Skeletal muscle cell (primary cell): ENCODE measurements at regions not wholly inside any gene's neighbourhood (a gene's known extent, or its start where the extent isn't known, plus 50 kb on each side); places are given as distances from the start of the nearest gene placed in this dataset.

Experiments used
- DNase-seq: peaks from one replicate; pipeline ENCODE4 v3.0.0-alpha.2; 2010; ENCODE audit warnings: low read depth
- H3K4me3 ChIP-seq: 2 replicates; pipeline ENCODE4 v1.5.1; 2011; ENCODE audit warnings: low read depth, mild to moderate bottlenecking, control low read depth, low read length, moderate library complexity

- no peak for DNase-seq
Measured at GRCh38 chr18:78054801-78055200, 805.2 kb downstream of the GALR1 start.

DNA sequence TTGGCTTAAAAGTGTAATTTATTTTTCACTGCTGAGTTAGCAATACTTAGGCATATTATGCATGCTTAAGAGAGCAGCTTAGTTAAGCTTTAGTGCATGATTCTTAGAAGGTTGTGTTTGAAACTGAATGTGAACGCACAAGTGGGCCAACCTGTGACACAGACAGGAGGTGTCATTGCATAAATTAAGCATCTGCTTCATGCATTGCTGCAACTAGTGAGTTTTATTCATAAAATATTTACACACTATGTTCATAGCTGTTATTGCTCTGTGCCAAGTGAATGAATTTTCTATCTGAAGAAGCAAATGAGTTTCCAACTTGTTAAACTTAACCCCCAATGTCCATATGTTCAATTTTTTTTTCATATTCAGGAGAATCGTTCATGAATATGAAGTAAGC, 806.4 kb downstream of the GALR1 start:
- H3K4me3 ChIP-seq, result no peak overlapping the region
- no peak for DNase-seq

More at GRCh38 chr18:78054801-78055200, 805.2 kb downstream of the GALR1 start:
- no peak overlapping the region for H3K4me3 ChIP-seq

GRCh38 chr18:78069784-78070664, 820.4 kb downstream of the GALR1 start:
- DNase-seq, result no peak
- no peak overlapping the region for H3K4me3 ChIP-seq

GRCh38 chr18:78071166-78071710, 821.6 kb downstream of the GALR1 start:
- H3K4me3 ChIP-seq, result no peak overlapping the region
- DNase-seq, result no peak

- DNase-seq, result no peak
Measured at GRCh38 chr18:78071776-78072175, 822.1 kb downstream of the GALR1 start.

DNA sequence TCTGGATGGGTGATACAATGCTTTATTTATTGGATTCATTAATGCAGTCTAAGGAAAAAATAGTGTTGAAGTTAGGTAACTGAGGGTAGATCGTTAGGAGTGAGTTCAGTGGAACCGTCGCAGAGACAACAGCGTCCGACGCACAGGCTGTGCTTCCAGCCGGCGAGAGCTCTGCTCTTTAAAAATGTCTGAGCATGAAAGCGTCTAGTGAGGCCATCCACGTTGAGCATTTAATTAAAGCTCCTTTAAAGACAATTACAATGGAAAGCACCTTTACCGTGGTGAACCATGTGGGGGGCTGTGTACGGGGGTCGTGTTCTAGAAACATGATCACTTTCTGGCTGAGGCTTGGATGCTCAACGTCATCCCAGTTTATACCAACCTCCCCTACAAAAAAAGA, 822.7 kb downstream of the GALR1 start:
- H3K4me3 ChIP-seq, result no peak overlapping the region
- DNase-seq, result no peak

More at GRCh38 chr18:78071776-78072175, 822.1 kb downstream of the GALR1 start:
- H3K4me3 ChIP-seq, result no peak overlapping the region

- no peak overlapping the region for H3K4me3 ChIP-seq
- no peak for DNase-seq
Measured at GRCh38 chr18:78073275-78073674, 823.6 kb downstream of the GALR1 start.

- no peak for DNase-seq
Measured at GRCh38 chr18:78074400-78075020, 824.9 kb downstream of the GALR1 start.

GRCh38 chr18:78080081-78080480, 830.4 kb downstream of the GALR1 start:
- no peak for DNase-seq
- no peak overlapping the region for H3K4me3 ChIP-seq

More at GRCh38 chr18:78074400-78075020, 824.9 kb downstream of the GALR1 start:
- no peak overlapping the region for H3K4me3 ChIP-seq

DNA sequence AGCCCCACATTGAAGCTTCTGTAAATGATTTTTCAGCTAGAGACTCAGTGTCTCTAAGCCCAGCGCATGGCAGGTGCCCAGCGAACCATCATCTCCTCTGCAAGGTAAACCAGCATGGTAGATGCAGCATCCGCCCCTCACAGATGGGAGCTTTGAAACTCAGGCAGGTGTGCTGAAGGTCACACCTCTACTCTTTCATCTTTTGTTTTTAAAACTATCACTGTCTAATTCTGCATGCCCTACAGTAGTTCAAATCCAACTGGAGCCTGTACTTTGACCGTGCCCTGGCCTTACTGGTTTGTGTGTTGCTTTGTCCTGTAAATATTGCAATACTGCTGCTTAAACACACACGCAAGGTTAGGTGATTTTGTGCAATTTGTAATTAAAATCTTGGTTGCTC, 831.1 kb downstream of the GALR1 start:
- no peak for DNase-seq
- no peak overlapping the region for H3K4me3 ChIP-seq

DNA sequence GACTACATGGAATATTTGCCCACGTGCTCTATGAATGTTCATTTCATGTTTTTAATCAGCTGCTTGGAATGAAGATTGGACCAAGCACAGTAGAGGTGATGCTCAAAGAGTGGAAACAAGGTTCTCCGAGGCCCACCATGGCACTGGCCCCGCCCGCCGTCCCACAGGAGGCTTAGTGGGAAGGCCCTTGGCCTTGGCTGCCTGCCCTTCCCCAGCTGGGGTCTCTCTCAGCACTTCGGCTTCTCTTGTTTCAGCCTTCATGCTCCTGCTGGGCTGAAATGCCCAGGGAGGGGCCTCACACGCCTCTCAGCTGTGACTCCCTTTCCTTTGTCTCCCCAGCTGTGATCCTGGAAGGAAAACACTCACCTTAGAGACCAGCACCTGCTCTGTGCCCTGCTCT, 833.2 kb downstream of the GALR1 start:
- no peak for DNase-seq
- no peak overlapping the region for H3K4me3 ChIP-seq

DNA sequence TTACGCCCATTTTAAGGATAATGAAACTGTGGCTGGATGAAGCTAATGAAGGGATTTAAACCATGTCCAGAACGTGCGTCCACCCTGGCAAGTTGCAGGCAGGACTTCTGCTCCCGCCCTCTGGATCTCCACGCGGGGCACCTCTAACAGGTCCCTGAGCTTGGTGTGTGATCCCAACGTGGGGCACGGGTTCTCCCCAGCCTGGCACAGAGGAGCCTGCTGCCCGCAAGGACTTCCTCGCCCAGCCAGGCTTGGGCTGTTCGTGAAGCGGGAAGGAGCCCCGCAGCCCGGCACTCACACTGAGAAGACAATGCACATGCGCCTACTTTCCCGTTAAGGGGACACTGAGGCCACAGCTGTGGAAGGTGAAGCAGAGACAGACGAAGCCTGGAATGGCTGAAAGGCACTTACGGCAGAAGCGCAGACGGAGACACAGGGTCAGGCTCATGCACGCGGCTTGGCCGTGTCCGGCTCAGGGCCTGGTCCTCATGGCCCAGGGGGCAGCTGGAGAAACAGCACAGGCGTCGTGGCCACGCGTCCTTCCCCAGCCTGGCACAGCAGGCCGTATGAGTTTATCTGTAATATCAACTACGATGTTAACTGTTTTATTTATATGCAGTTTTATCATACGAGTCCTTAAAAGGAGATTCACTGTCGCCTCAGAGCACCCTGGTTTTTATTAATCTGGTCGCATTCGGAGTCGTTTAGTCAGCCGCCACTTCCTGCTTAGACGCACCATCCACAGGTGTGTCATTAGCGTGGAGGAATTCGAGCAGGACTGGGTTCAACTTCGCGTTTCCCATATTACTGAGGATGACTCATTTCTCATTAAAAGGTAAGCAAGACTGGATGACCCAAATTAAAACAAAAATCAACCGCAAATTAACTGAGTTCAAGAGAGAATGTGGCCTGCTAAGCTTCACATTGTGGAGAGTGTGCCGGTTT, 835.9 kb downstream of the GALR1 start:
- no peak for DNase-seq
- no peak overlapping the region for H3K4me3 ChIP-seq

DNA sequence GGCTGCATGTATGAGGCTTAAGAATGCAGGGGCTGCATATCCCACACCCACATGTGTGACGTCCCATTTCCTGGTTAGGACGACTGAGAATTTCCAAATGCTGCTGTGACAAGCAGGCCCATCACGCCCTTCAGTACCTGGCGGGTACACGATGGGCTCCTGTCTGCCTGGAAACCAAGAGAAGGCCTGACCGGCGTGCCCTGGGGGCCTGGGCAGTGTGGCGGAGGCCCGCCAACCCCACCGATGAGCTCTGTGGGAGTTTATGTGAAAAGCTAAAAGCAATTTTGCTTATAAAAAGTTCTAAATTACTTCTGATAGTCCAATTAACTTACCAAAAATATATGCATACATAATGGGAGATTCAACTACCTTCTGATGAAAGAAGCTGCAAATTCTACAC, 837.3 kb downstream of the GALR1 start:
- DNase-seq, result no peak
- no peak overlapping the region for H3K4me3 ChIP-seq

DNA sequence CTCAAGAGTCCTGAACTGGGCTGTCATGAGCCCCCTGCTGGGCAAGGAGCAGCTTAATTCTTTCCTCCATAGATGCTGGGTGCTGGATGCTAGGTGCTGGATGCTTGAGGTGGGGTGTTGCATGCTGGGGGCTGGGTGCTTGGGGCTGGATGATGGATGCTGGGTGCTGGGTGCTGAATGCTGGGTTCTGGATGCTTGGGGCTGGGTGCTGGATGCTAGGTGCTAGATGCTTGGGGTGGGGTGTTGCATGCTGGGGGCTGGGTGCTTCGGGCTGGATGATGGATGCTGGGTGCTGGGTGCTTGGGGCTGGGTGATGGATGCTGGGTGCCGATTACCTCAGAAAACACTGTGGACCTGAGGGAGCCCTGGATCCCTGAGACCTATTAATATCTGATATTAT, 837.7 kb downstream of the GALR1 start:
- no peak overlapping the region for H3K4me3 ChIP-seq
- DNase-seq, result no peak

DNA sequence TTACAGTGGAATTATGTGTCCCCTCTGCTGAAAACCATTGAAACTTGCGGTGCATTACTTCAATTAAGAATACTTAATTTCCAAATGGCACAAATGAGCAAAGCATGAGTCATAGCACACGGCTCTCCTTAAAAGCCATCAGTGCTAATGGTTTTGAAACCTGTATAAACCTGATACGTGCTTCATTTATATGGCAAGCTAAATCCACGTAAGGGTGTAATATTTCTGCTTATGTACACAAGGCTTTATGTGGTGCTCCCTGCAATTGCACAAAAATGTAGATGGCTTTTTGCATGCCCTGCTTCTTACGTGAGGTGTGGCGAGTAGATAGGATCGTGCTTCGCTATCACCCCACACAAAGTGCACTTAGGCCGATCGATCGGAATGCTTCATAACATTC, 840.9 kb downstream of the GALR1 start:
- H3K4me3 ChIP-seq, result no peak overlapping the region
- no peak for DNase-seq

GRCh38 chr18:78092901-78093300, 843.3 kb downstream of the GALR1 start:
- no peak for DNase-seq
- H3K4me3 ChIP-seq, result no peak overlapping the region

DNA sequence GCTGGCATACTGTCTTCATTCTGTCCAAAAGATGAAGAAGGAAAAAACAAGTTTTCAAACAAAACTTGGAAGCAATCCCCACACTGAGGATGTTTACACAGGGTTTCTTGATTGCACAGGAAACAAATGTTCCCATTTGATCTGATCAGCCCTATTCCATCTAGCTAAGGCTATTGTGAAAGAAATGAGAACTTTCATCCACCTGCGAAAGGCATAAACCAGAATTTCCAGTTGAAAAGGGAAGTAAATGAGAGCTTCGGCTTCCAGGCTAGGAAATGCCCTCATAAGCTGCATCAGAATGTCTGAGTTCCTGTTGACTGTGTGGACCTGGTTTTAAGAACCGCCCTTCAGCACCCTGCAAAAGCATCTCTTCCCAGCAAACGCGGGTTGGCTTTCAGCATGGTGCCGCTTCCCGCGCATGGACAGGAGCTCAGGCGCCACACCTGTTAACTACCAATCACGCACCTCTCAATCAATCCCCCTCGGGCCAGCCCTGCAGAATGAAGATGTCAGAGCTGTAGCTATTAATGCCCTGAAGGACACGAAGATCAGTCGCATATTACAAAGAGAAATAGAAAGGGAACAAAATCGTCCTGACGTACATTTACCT, 850.4 kb downstream of the GALR1 start:
- no peak overlapping the region for H3K4me3 ChIP-seq
- no peak for DNase-seq

DNA sequence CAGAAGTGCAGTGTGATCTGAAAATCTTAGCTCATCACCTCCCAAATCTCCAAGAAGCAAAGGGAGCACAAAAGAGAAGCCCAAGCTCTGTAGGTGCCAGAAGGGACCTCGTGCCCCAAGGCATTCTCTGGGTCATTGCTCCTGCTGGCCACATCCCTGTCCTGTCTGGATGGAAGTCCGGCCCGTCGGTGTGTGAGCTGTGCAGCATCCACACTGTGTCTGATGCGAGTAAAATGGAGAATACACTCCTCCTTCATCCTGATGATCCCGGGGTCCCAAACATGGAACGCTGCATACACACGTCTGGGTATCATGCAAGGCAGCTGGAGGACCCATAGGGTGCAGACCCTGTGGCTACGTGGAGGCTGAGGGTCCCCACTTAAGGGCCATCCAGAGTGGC, 851.4 kb downstream of the GALR1 start:
- no peak for DNase-seq
- H3K4me3 ChIP-seq, result no peak overlapping the region

GRCh38 chr18:78102135-78102534, 852.5 kb downstream of the GALR1 start:
- no peak for DNase-seq
- no peak overlapping the region for H3K4me3 ChIP-seq
